GM18498 (cell line): ENCODE measurements at regions not wholly inside any gene's neighbourhood (a gene's known extent, or its start where the extent isn't known, plus 50 kb on each side); places are given as distances from the start of the nearest gene placed in this dataset.

Experiments
- ATAC-seq: cut with Tn5 transposase; IDR thresholded peaks from one replicate; pipeline ENCODE4 v1.9.1; 2021; ENCODE audit warnings: mild to moderate bottlenecking, moderate library complexity; ENCODE audit not compliant: unreplicated experiment

GRCh38 chr17:68812876-68813584, 142.2 kb downstream of the ABCA8 start:
- no peak for ATAC-seq

DNA sequence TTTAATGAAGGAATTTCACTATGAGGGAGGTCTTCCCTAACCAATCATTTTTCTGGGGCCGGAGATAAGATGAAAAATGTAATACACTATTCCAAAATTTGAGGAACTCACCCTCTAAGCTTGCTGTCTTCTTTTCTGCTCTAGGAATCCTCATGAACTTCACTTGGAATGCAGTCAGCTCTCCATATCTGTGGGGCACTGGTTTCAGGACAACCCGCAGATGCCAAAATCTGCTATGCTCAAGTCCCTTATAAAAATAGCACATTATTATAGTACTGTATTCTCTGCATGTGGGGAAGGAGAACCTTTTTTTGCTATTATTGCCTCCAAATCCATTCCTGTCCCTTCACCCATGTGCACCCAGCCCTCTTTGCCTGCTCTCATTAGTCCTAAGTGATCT, 146.0 kb downstream of the ABCA8 start:
- no peak for ATAC-seq

DNA sequence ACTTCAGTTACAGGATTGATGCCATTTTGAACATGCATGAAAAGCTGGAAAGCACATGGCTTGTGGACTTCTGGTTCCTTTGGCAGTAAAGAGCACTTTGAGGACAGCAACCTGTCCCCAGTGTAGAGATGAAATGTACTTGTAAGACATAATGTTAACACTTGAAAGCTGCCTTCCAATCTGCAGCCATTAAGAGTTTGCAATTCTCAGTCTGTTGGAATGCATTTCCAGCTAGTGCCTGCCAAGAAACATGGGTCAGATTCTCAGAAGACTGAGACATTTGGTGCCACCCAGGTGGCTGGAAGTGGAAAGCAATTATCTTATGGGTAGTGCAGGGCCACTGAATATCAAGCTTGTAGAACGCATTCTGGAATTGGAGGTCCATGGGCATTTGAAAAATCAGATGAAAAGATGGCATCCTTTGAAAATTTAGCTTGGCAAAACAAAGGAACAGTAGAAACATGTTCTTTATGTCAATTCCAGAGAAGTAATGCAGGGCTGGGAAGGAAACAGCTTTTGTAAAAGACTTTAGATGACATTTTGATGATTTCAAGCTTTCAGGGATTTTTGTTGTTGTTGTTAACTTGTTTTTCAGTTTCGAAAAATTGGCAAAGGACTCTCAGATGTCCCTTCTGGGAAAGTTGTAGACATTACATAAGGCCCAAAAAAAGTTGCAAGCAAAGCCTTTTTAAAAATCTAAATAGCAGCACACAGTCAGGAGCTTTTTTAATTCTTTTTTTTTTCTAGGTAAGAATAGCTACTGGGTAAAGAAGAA, 147.0 kb downstream of the ABCA8 start:
- ATAC-seq: no peak

DNA sequence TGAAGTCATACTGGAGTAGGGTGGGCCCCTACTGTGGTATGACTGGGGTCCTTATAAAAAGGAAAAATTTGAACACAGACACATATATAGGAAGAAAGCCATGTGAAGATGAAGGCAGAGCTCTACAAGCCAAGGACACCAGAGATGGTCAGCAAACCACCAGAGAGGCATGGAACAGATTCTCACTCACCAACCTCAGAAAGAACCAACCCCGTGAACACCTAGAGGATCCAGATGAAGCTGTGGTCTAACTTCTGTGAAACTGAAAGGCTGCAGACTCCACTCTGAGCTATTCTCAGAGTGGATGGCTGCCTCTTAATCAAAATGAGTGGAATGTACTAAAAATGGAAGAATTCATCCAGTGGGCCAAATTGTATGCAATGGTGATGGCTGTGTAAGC, 149.6 kb downstream of the ABCA8 start:
- ATAC-seq: no peak

GRCh38 chr17:68804777-68805520, 150.2 kb downstream of the ABCA8 start:
- ATAC-seq: no peak

- ATAC-seq: no peak
These were observed 151.8 kb downstream of the ABCA8 start for GRCh38 chr17:68803164-68803929.

GRCh38 chr17:68801335-68802247, 153.6 kb downstream of the ABCA8 start:
- no peak for ATAC-seq

DNA sequence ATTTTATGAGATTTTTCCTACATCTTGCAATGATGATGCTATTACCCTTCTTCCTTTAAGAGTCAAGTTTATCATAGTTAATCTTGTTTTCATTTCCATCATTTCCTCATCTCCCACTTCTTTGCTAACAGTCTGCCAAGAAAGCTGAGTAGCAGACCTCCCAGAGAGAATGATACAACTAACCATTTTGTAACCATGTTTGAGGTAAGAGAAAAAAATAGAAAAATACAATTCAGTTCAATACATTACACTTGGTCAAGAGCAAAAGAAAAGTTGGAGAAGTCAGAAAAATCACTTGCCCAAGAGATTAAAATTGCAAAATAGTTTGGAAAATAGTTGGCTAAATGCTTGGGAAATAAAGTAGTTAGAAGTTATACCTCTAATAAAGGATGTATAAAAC, 154.4 kb downstream of the ABCA8 start:
- ATAC-seq: no peak

DNA sequence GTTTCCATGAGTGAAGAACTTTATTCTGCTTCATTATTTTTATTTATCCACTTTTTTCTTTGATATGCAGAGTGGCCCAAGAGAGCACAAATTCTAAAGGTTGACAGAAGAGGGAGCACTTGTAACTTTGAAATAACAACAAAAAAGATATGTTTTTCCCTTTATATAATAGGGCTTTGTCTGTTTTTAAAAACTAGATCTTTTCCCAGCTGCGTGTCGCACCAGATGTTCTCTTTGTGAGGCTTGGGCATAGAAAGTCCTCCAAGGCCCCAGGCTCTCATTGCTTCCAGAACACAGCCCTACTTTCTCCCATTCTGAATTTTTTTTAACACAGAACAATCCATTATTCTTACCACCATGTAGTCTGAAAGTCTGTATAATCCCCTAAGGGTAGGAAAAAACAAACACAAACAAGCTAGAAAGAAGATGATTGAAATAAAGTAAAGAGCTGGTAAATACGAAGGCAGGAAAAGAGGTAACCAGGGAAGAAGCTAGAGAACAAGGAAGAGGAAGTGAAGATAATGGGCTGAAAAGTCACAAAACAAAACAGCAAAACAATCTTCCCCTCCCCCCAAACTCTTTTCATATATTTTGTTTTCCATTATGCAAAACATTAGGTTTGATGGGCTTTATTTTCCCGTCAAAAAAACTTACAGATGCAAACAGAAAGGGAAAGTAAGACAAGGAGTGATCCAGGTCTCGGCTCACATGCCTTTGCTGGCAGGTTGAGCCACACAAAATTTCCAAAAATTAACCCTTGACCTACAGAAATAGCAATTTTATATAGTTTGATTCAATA, 160.4 kb downstream of the ABCA8 start:
- peak; percentile 52 for ATAC-seq

DNA sequence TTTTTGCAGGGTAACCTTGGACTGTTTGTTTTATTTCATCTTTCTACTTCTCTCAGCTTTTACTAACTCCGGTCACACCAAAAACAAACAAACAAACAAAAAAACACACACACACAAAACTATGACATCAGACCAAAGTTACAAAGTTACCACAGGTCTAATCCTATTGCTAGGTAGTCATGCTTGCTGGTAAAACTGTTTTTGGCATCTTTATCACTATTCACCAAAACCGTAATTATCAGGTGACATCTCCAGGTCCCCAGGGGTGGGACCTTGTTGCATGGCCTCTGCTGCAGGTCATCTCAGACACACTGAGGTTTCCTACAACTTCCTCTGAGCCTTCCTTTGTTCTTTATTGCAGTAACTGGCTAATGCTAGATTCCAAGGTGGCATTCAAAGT, 162.3 kb downstream of the ABCA8 start:
- ATAC-seq: no peak

DNA sequence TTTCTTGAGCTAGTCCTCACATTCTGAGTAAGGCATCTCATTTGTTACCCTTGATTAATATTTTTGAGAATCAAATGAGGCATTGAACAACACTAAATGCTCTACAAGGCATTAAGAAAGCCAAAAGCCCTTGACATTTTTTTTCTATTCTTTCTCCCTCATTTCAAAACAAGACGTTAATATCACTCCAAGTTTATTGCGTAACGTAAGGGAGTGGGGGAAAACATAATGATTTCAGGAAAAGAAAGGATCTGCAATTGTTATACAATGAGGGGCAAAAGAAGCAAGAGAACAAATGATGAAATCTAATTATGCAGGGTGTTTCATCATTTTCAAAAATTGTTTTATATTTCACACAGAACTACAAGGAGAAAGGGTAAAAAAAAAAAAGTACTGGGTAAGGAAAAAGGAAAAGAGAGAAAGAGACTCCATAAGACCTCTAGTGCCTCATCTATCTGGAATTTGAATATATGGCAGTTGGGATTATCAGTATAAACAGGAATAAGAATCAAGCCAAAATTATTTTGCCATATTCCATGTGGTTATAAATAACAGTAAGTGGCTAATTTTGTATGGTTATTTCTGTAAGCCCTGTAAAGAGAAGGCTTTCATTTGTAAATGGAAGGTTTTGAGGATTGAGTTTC, 163.0 kb downstream of the ABCA8 start:
- ATAC-seq: no peak

DNA sequence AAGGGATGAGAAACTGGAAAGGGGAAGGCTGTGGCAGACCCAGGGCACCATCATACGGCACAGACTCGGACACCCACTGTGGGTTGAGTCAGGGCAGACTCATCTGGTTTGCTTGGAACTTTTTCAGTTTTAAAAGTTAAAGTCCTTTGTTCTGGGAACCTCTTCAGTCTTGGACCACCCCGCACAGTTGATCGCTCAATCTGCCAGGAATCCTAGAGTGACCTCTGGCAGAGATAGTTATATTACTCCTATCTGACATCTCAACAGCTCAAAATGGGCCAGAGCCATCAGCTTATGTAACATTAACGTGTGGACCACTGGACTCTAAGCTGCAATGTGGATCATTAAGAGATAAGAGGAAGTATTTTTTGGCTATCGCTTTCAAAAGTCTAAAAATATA, 164.3 kb downstream of the ABCA8 start:
- ATAC-seq: no peak

GRCh38 chr17:68790492-68790891, 164.7 kb downstream of the ABCA8 start:
- no peak for ATAC-seq

DNA sequence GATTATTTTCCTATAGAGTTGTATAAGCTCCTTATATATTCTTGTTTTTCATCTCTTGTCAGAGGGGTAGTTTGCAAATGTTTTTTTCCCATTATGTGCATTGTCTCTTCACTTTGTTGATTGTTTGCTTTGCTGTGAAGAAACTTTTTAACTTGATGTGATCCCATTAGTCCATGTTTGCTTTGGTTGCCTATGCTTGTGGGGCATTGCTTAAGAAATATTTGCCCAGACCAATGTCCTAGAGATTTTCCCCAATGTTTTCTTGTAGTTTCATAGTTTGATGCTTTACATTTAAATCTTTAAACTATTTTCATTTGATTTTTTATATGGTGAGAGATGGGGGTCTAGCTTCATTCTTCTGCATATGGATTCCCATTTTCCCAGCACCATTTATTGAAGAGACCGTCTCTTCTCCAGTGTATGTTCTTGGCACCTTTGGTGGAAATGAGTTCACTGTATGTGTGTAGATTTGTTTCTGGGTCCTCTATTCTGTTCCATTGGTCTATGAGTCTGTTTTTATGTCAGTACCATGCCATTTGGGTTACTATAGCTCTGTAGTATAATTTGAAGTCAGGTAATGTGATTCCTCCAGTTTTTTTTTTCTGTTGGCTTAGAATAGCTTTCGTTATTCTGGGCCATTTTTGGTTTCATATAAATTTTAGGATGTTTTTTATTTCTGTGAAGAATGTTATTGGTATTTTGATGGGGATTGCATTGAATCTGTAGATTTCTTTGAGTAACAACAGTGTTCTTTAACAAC, 165.8 kb downstream of the ABCA8 start:
- no peak for ATAC-seq

GRCh38 chr17:68785565-68786486, 169.4 kb downstream of the ABCA8 start:
- ATAC-seq: no peak

DNA sequence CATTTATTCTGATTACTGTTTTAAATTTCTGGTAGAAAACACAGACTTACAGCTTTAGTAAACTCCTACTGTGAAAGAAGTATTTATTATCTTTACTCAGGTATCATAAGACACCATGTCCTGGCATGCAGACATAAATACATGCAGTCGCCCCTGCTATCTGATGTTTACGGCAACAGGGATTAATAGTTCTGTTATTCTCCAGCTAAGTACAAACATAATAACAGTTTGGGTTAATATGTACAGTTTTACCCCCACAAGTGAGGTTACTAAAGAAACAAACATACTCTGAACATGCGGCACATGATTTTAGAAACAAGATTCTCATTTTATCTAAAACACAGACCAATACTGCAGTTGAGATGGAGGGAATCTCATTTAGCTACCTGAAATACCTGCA, 170.8 kb downstream of the ABCA8 start:
- no peak for ATAC-seq

DNA sequence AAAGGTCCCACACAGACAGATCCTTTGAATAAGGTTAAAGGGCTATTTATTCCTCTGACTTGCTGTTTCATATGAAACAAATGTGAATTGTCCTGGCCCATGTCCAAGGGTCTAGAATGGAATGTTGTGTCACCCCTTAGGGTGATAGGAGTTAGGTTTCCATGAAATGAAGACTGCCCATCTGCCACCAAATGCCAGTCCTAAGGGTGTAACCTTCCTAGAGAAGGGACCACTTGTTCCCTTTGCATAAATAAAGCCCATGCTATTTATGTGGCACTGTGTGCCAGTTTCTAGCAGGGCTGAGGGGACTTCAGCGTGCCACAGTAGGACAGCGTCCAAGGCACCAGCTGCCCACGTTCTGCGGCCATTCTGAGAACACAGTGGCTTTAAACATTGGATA, 171.3 kb downstream of the ABCA8 start:
- no peak for ATAC-seq
